ENCODE measurements at regions not wholly inside any gene's neighbourhood (a gene's known extent, or its start where the extent isn't known, plus 50 kb on each side); places are given as distances from the start of the nearest gene placed in this dataset.

- Histone ChIP-seq H3K36me3 (ENCODE audit: control insufficient read depth in 2 of 2, extremely low read depth in 1 of 2, insufficient read depth in 2 of 2, low read length in 2 of 2) (no peaks in the 10 kb centered on the region), H3K4me1 (ENCODE audit: control insufficient read depth, extremely low read depth, insufficient read depth, low read length) (no peaks in the 10 kb centered on the region), H3K79me2 (ENCODE audit: control insufficient read depth, insufficient read depth, low read length) (no peaks in the 10 kb centered on the region), H3K4me2 (ENCODE audit: insufficient read depth, low read length) (no peak overlapping the region), H3K4me3 (replicated peaks in 1 of 3; ENCODE audit: insufficient read depth in 1 of 3, low read depth in 1 of 3, low read length in 3 of 3) (no peak overlapping the region), H3K9ac (replicated peaks; ENCODE audit: extremely low read depth, insufficient read depth, low read length) (no peak overlapping the region), H4K20me1 (replicated peaks; ENCODE audit: control insufficient read depth, extremely low read depth, insufficient read depth, low read length) (no peaks in the 10 kb centered on the region), H3K9me3 (replicated peaks; ENCODE audit: control insufficient read depth, insufficient read depth, low read length) (no peaks in the 10 kb centered on the region), H2AFZ (ENCODE audit: low read depth, low read length) (no peak overlapping the region), H3K9me1 (replicated peaks; ENCODE audit: control insufficient read depth, extremely low read depth, insufficient read depth, low read length) (no peaks in the 10 kb centered on the region), H3K27me3 (ENCODE audit: control insufficient read depth in 2 of 2, insufficient read depth in 2 of 2, low read length in 2 of 2) (no peaks in the 10 kb centered on the region), H3K27ac (ENCODE audit: insufficient read depth, low read depth, low read length) (no peak overlapping the region)
- BruUV-seq (replicated peaks): no TSS peak
- FAIRE-seq (no peak), DNase-seq (ENCODE audit: low read depth, low spot score) (no peak)
- intact Hi-C loops (cut with micrococcal nuclease): no loop called here
- POLR2A ChIA-PET: no interaction called here
- CTCF ChIA-PET: no interaction called here
- TF ChIP-seq EZH2 (IDR thresholded peaks at IDR 0.05; ENCODE audit: borderline replicate concordance, low read depth, low read length, severe bottlenecking): no peak
- no peak for TF ChIP-seq POLR2AphosphoS5 (IDR thresholded peaks at IDR 0.05; ENCODE audit: insufficient read depth, low read depth, low read length)
- no peak for TF ChIP-seq MYC (IDR thresholded peaks at IDR 0.05; ENCODE audit: low read depth, low read length)
- TF ChIP-seq GATA2 (IDR thresholded peaks at IDR 0.05; ENCODE audit: insufficient read depth, insufficient read length, low read depth, low read length): no peak
- TF ChIP-seq POLR2A (IDR thresholded peaks at IDR 0.05; ENCODE audit: low read depth, low read length): no peak
- no peak for TF ChIP-seq FOS (IDR thresholded peaks at IDR 0.05; ENCODE audit: borderline replicate concordance, insufficient read depth, low read length)
- no peak for TF ChIP-seq MAX (IDR thresholded peaks at IDR 0.05; ENCODE audit: insufficient read depth, insufficient read length)
- TF ChIP-seq CTCF (IDR thresholded peaks at IDR 0.05; ENCODE audit: extremely low read depth in 1 of 2, insufficient read depth in 1 of 2, low read depth in 1 of 2, low read length in 2 of 2): no peak
- no peak for TF ChIP-seq JUN (IDR thresholded peaks at IDR 0.05; ENCODE audit: borderline replicate concordance, insufficient read depth, insufficient read length, low read depth)
- dilution Hi-C loops (cut with MboI; ENCODE audit: extremely low pct_ligation_motif_present, low sequenced_read_pairs): no loop called here
These were observed 94.2 kb upstream of the GPR26 start for GRCh38 chr10:123571978-123572377.
